H1 (cell line): ENCODE measurements at regions not wholly inside any gene's neighbourhood (a gene's known extent, or its start where the extent isn't known, plus 50 kb on each side); places are given as distances from the start of the nearest gene placed in this dataset.

Source experiments
- CTCF ChIA-PET: fragments of 300-600 bp; sonication (Branson Sonifier 250); formaldehyde crosslinking; loops from one replicate; lab custom pipeline; 2021; ENCODE audit not compliant: partially characterized antibody; lab: Charles Lee
- POLR2A ChIA-PET: fragments of 300-600 bp; sonication (Branson Sonifier 250); formaldehyde crosslinking; loops from one replicate; lab custom pipeline; 2021; ENCODE audit warnings: inconsistent platforms; ENCODE audit not compliant: partially characterized antibody; lab: Charles Lee
- DNase-seq, 2 experiments: peaks; one replicate each; pipeline versions ENCODE4 v3.0.0 to v3.0.0-alpha.2; 2010 to 2022; ENCODE audit warnings: low spot score in 2 of 2, low read depth in 1 of 2, mixed read lengths in 1 of 2
- FAIRE-seq: peaks from 2 replicates; lab custom pipeline; 2011; peaks lifted over from hg19 to GRCh38; lab: Jason Lieb, UNC
- H2AFZ ChIP-seq: 2 replicates; pipeline ENCODE4 v1.8.1; 2012; ENCODE audit warnings: low read length, inconsistent platforms
- H2AK5ac ChIP-seq: 2 replicates; pipeline ENCODE4 v1.6.1; 2013; ENCODE audit warnings: low read depth, low read length
- H2BK120ac ChIP-seq: replicated peaks from 2 replicates; pipeline ENCODE3; 2013; ENCODE audit warnings: low read depth, low read length, inconsistent platforms
- H2BK12ac ChIP-seq: 2 replicates; pipeline ENCODE4 v1.6.1; 2013; ENCODE audit warnings: low read depth, low read length
- H2BK15ac ChIP-seq: 2 replicates; pipeline ENCODE4 v1.6.1; 2013; ENCODE audit warnings: low read length
- H2BK20ac ChIP-seq: 2 replicates; pipeline ENCODE4 v1.6.1; 2013; ENCODE audit warnings: low read length
- H2BK5ac ChIP-seq: 2 replicates; pipeline ENCODE4 v1.6.1; 2013; ENCODE audit warnings: low read depth, low read length
- H3K14ac ChIP-seq: 2 replicates; pipeline ENCODE4 v1.6.1; 2013; ENCODE audit warnings: inconsistent platforms; ENCODE audit not compliant: insufficient read length
- H3K18ac ChIP-seq: 2 replicates; pipeline ENCODE4 v1.6.1; 2013; ENCODE audit warnings: low read length; ENCODE audit errors: extremely low read depth
- H3K23ac ChIP-seq: 2 replicates; pipeline ENCODE4 v1.6.1; 2013; ENCODE audit warnings: inconsistent platforms; ENCODE audit not compliant: insufficient read length
- H3K23me2 ChIP-seq: 2 replicates; pipeline ENCODE4 v1.6.1; 2013; ENCODE audit warnings: low read depth, low read length
- H3K27ac ChIP-seq: 2 replicates; pipeline ENCODE4 v1.6.1; 2011; ENCODE audit warnings: low read depth, low read length, inconsistent platforms
- H3K27me3 ChIP-seq, 4 experiments: replicated peaks in 1 of 4; 1 replicate in 1 of 4; 2 replicates in 3 of 4; pipeline versions ENCODE4 v1.6.1 to v1.8.1; 2011 to 2013; ENCODE audit warnings: low read length in 3 of 4, mild to moderate bottlenecking in 3 of 4, inconsistent platforms in 2 of 4, mixed read lengths in 2 of 4, moderate library complexity in 1 of 4; ENCODE audit not compliant: control insufficient read depth in 3 of 4, insufficient read depth in 3 of 4; ENCODE audit errors: extremely low read depth in 1 of 4
- H3K36me3 ChIP-seq, 4 experiments: 2 replicates each; pipeline versions ENCODE4 v1.6.1 to v1.8.1; 2011 to 2013; ENCODE audit warnings: mild to moderate bottlenecking in 4 of 4, low read length in 3 of 4, moderate library complexity in 2 of 4, control low read depth in 1 of 4, inconsistent platforms in 1 of 4; ENCODE audit not compliant: insufficient read depth in 4 of 4, control insufficient read depth in 2 of 4
- H3K4ac ChIP-seq: replicated peaks from 2 replicates; pipeline ENCODE3; 2013; ENCODE audit warnings: low read length, low read depth, mixed read lengths, inconsistent platforms; ENCODE audit not compliant: insufficient read length
- H3K4me1 ChIP-seq, 4 experiments: replicated peaks in 1 of 4; 1 replicate in 1 of 4; 2 replicates in 3 of 4; pipeline versions ENCODE4 v1.6.1 to v1.8.1; 2011 to 2013; ENCODE audit warnings: low read length in 3 of 4, inconsistent platforms in 2 of 4, mixed read lengths in 1 of 4; ENCODE audit not compliant: insufficient read depth in 4 of 4, control insufficient read depth in 3 of 4
- H3K4me2 ChIP-seq, 2 experiments: 2 replicates each; pipeline versions ENCODE4 v1.6.1 to v1.8.1; 2011 to 2013; ENCODE audit warnings: low read depth in 2 of 2, low read length in 2 of 2, control low read depth in 1 of 2, inconsistent platforms in 1 of 2, mild to moderate bottlenecking in 1 of 2; ENCODE audit not compliant: insufficient read depth in 1 of 2
- H3K4me3 ChIP-seq, 4 experiments: fragments of 200-600, 300-600 bp in 1 of 4; sonication (generic), shearing (Covaris generic), sonication (Bioruptor Twin) in 1 of 4; 2 replicates each; pipeline versions ENCODE4 v1.5.1 to v1.8.1; 2011 to 2016; ENCODE audit warnings: low read length in 4 of 4, low read depth in 3 of 4, control low read depth in 2 of 4, inconsistent platforms in 2 of 4, mild to moderate bottlenecking in 2 of 4, mixed read lengths in 1 of 4, moderate library complexity in 1 of 4; ENCODE audit not compliant: insufficient read depth in 2 of 4; ENCODE audit errors: extremely low read depth in 1 of 4
- H3K56ac ChIP-seq: replicated peaks from 2 replicates; pipeline ENCODE3; 2013; ENCODE audit warnings: low read depth, mild to moderate bottlenecking, mixed read lengths, low read length, inconsistent platforms; ENCODE audit not compliant: insufficient read length
- H3K79me1 ChIP-seq: 2 replicates; pipeline ENCODE4 v1.6.1; 2013; ENCODE audit warnings: low read depth, low read length, control low read depth
- H3K79me2 ChIP-seq, 2 experiments: 2 replicates each; pipeline versions ENCODE4 v1.6.1 to v1.8.1; 2012 to 2013; ENCODE audit warnings: low read length in 2 of 2, mild to moderate bottlenecking in 2 of 2, inconsistent platforms in 1 of 2; ENCODE audit not compliant: insufficient read depth in 2 of 2, control insufficient read depth in 1 of 2
- H3K9ac ChIP-seq, 4 experiments: replicated peaks in 1 of 4; 1 replicate in 1 of 4; 2 replicates in 3 of 4; pipeline versions ENCODE4 v1.6.1 to v1.8.1; 2011 to 2013; ENCODE audit warnings: low read depth in 3 of 4, low read length in 3 of 4, control low read depth in 2 of 4, mild to moderate bottlenecking in 2 of 4, moderate library complexity in 2 of 4, inconsistent platforms in 1 of 4; ENCODE audit errors: extremely low read depth in 1 of 4
- H3K9me3 ChIP-seq, 2 experiments: 2 replicates each; pipeline versions ENCODE4 v1.6.1 to v1.8.1; 2012 to 2013; ENCODE audit warnings: mild to moderate bottlenecking in 2 of 2, moderate library complexity in 2 of 2, control low read depth in 1 of 2, inconsistent platforms in 1 of 2, low read depth in 1 of 2, low read length in 1 of 2, mixed read lengths in 1 of 2; ENCODE audit not compliant: insufficient read depth in 2 of 2
- H4K20me1 ChIP-seq, 2 experiments: replicated peaks in 1 of 2; 2 replicates each; pipeline versions ENCODE3 to v1.8.1; 2011 to 2013; ENCODE audit warnings: inconsistent platforms in 2 of 2, low read length in 2 of 2, mild to moderate bottlenecking in 1 of 2; ENCODE audit not compliant: insufficient read depth in 2 of 2, control insufficient read depth in 1 of 2
- H4K5ac ChIP-seq: 2 replicates; pipeline ENCODE4 v1.6.1; 2013; ENCODE audit warnings: low read length, low read depth, mixed read lengths, inconsistent platforms; ENCODE audit not compliant: insufficient read length
- H4K8ac ChIP-seq: 2 replicates; pipeline ENCODE4 v1.8.0; 2013; ENCODE audit warnings: mild to moderate bottlenecking, moderate library complexity, low read length, inconsistent platforms; ENCODE audit not compliant: insufficient read depth; ENCODE audit errors: extremely low read depth
- H4K91ac ChIP-seq: replicated peaks from 2 replicates; pipeline ENCODE3; 2013; ENCODE audit warnings: low read length, mixed read lengths, inconsistent platforms; ENCODE audit not compliant: insufficient read length
- CBX5 ChIP-seq: fragments of 300-800, 300-1000 bp; sonication (generic); IDR thresholded peaks from 2 replicates; pipeline ENCODE4 v1.7.1; 2016; ENCODE audit warnings: antibody characterized with exemption, low read length, low read depth
- EGR1 ChIP-seq: IDR thresholded peaks from 2 replicates; pipeline ENCODE4 v1.6.1; 2011; ENCODE audit warnings: low read depth, low read length, borderline replicate concordance
- FOSL1 ChIP-seq: IDR thresholded peaks from 2 replicates; pipeline ENCODE4 v1.6.1; 2011; ENCODE audit warnings: mild to moderate bottlenecking, low read depth, low read length, moderate library complexity; ENCODE audit not compliant: insufficient read depth
- SP2 ChIP-seq: IDR thresholded peaks from 2 replicates; pipeline ENCODE4 v1.6.1; 2012; ENCODE audit warnings: mild to moderate bottlenecking, low read length, inconsistent platforms
- WGBS, 2 experiments: shearing (Covaris generic) in 1 of 2; methylation state at CpG; one replicate each; pipeline versions ENCODE4 v1.1.6 to v1.1.7; 2013 to 2015; ENCODE audit warnings: low lambda C conversion rate in 2 of 2, mixed read lengths in 2 of 2, inconsistent platforms in 1 of 2, low coverage in 1 of 2, missing lambda C conversion rate in 1 of 2; ENCODE audit not compliant: insufficient replicate concordance in 2 of 2, insufficient coverage in 1 of 2, insufficient read length in 1 of 2; ENCODE audit errors: extremely low coverage in 1 of 2, missing lambda C conversion rate in 1 of 2; 5-methylcytosine and 5-hydroxymethylcytosine counted together
- TF ChIP-seq, protein P1 (sequence below): IDR thresholded peaks from 2 replicates; pipeline ENCODE4 v1.6.1; 2012; ENCODE audit warnings: low read length, inconsistent platforms
- TF ChIP-seq, protein P2 (sequence below): IDR thresholded peaks from 2 replicates; pipeline ENCODE4 v1.6.1; 2011; ENCODE audit warnings: low read length, improper control_type of control experiment
- TF ChIP-seq, protein P3 (sequence below): IDR thresholded peaks from 2 replicates; pipeline ENCODE4 v1.6.1; 2012; ENCODE audit warnings: inconsistent platforms

DNA sequence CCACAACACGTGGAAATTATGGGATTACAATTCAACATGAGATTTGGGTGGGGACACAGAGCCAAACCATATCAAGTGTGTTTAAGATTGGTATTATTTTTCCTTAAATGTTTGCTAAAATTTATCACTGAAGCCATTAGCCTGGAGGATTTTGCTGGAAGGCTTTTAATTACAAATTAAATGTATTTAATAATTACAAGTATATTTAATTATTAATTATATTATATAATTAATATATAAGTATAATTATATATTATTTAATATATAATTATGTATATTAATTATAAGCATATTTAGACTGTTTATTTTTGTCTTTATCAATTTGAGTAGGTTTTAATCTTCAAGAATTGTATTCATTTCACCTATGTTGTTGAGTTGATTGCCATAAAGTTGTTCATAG is 427.4 kb upstream of the FLRT2 start:
- Histone ChIP-seq H3K4me2 (no peak overlapping the region), H2BK12ac (no peak overlapping the region), H3K14ac (no peak overlapping the region), H2BK20ac (no peak overlapping the region), H2BK15ac (no peak overlapping the region), H4K20me1 (no peaks in the 10 kb centered on the region), H3K27ac (no peak overlapping the region), H3K79me1 (no peaks in the 10 kb centered on the region), H4K5ac (no peak overlapping the region), H3K27me3 (no peaks in the 10 kb centered on the region), H3K36me3 (no peaks in the 10 kb centered on the region), H3K79me2 (no peaks in the 10 kb centered on the region), H3K56ac (no peak overlapping the region), H3K4me1 (no peaks in the 10 kb centered on the region), H2AFZ (no peak overlapping the region), H2AK5ac (no peak overlapping the region), H3K4ac (no peak overlapping the region), H3K18ac (no peak overlapping the region), H3K23me2 (no peaks in the 10 kb centered on the region), H3K23ac (no peak overlapping the region), H3K9me3 (no peaks in the 10 kb centered on the region), H4K8ac (no peak overlapping the region), H4K91ac (no peak overlapping the region), H2BK120ac (no peak overlapping the region), H2BK5ac (no peak overlapping the region), H3K4me3 (no peak overlapping the region), H3K9ac (no peak overlapping the region)
- WGBS, 2 experiments, result 94% methylated on average over 1 of the region's 1 CpG; no CpG with 5 or more reads in 1 of the 2 experiments
- POLR2A ChIA-PET, result no interaction called here
- CTCF ChIA-PET, result no interaction called here
- FAIRE-seq (no peak), DNase-seq (no peak)
- no peak for TF ChIP-seq SP2
- TF ChIP-seq, protein P1, sequence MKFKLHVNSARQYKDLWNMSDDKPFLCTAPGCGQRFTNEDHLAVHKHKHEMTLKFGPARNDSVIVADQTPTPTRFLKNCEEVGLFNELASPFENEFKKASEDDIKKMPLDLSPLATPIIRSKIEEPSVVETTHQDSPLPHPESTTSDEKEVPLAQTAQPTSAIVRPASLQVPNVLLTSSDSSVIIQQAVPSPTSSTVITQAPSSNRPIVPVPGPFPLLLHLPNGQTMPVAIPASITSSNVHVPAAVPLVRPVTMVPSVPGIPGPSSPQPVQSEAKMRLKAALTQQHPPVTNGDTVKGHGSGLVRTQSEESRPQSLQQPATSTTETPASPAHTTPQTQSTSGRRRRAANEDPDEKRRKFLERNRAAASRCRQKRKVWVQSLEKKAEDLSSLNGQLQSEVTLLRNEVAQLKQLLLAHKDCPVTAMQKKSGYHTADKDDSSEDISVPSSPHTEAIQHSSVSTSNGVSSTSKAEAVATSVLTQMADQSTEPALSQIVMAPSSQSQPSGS, result no peak
- TF ChIP-seq CBX5, result no peak
- TF ChIP-seq, protein P2, sequence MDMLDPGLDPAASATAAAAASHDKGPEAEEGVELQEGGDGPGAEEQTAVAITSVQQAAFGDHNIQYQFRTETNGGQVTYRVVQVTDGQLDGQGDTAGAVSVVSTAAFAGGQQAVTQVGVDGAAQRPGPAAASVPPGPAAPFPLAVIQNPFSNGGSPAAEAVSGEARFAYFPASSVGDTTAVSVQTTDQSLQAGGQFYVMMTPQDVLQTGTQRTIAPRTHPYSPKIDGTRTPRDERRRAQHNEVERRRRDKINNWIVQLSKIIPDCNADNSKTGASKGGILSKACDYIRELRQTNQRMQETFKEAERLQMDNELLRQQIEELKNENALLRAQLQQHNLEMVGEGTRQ, result no peak
- TF ChIP-seq, protein P3, sequence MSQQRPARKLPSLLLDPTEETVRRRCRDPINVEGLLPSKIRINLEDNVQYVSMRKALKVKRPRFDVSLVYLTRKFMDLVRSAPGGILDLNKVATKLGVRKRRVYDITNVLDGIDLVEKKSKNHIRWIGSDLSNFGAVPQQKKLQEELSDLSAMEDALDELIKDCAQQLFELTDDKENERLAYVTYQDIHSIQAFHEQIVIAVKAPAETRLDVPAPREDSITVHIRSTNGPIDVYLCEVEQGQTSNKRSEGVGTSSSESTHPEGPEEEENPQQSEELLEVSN, result no peak
- no peak for TF ChIP-seq FOSL1
- no peak for TF ChIP-seq EGR1
